ENCODE measurements at regions not wholly inside any gene's neighbourhood (a gene's known extent, or its start where the extent isn't known, plus 50 kb on each side); places are given as distances from the start of the nearest gene placed in this dataset.

DNA sequence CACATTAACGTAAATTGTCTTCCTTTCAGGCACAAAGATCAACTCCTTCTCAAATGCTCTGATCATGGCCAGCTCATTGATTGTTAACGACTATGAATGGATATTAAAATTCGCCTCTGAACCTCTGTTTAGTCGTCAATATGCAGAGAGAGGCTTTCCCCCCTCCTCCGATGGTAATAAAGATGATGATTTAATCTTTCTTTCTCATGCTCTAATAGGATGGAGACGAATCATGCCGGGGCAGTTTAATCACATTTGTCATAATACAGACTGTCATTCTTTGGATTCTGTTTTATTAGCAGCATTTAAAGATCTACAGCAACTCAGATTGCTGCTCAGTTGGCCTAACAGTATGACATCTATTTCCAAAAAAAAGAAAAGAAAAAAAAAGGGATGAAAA is 132.9 kb downstream of the SREK1 start:
- TF ChIP-seq, protein P1, sequence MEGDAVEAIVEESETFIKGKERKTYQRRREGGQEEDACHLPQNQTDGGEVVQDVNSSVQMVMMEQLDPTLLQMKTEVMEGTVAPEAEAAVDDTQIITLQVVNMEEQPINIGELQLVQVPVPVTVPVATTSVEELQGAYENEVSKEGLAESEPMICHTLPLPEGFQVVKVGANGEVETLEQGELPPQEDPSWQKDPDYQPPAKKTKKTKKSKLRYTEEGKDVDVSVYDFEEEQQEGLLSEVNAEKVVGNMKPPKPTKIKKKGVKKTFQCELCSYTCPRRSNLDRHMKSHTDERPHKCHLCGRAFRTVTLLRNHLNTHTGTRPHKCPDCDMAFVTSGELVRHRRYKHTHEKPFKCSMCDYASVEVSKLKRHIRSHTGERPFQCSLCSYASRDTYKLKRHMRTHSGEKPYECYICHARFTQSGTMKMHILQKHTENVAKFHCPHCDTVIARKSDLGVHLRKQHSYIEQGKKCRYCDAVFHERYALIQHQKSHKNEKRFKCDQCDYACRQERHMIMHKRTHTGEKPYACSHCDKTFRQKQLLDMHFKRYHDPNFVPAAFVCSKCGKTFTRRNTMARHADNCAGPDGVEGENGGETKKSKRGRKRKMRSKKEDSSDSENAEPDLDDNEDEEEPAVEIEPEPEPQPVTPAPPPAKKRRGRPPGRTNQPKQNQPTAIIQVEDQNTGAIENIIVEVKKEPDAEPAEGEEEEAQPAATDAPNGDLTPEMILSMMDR (IDR thresholded peaks at IDR 0.05; ENCODE audit: low read depth, low read length): no peak
- no peak for TF ChIP-seq POLR2A (IDR thresholded peaks at IDR 0.05; ENCODE audit: extremely low read depth, insufficient read length)
- TF ChIP-seq, protein P2, sequence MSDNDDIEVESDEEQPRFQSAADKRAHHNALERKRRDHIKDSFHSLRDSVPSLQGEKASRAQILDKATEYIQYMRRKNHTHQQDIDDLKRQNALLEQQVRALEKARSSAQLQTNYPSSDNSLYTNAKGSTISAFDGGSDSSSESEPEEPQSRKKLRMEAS (IDR thresholded peaks at IDR 0.05; ENCODE audit: low read depth, low read length): no peak
- TF ChIP-seq MYC (IDR thresholded peaks at IDR 0.05; ENCODE audit: low read depth, low read length): no peak

Measured in NB4 (cell line).